ENCODE measurements at regions not wholly inside any gene's neighbourhood (a gene's known extent, or its start where the extent isn't known, plus 50 kb on each side); places are given as distances from the start of the nearest gene placed in this dataset.

GRCh38 chr13:106163426-106163825, 372.0 kb downstream of the EFNB2 start:
- peaks cover 10% of the 10 kb centered on the region for H3K4me1 ChIP-seq (ENCODE audit: control insufficient read depth, insufficient read depth, low read length)
- no peak overlapping the region for H3K9ac ChIP-seq (ENCODE audit: low read depth, low read length)
- H3K36me3 ChIP-seq (ENCODE audit: insufficient read depth, low read length), result no peaks in the 10 kb centered on the region
- H3K4me3 ChIP-seq (ENCODE audit: low read length), result no peak overlapping the region
- H3K27me3 ChIP-seq (ENCODE audit: control insufficient read depth, insufficient read depth, low read length), result no peaks in the 10 kb centered on the region
- no peaks in the 10 kb centered on the region for H3K9me3 ChIP-seq (replicated peaks; ENCODE audit: low read length)
- no peak overlapping the region for H3K4me2 ChIP-seq (ENCODE audit: low read length)

DNA sequence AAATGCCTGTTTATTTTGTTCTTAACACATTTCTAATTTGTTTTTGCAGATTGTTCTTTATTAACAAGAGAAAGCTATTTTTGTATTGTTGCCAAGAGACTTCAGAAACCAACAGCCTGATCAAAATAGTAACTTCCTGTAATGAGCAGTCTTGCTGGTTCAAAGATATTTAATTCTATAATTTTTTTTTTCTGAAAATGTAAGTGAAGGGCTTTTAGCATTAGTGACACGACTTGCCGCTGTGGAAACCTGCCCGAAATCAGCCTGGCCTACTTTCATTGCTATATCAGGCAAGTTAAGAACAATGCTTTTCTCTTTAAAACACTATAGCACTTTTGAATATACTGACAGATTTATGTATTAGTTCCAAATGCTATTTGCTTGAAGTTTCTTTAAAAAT, 374.3 kb downstream of the EFNB2 start:
- H3K36me3 ChIP-seq (ENCODE audit: insufficient read depth, low read length), result no peaks in the 10 kb centered on the region
- peak overlapping the region; percentile 48 for H3K4me2 ChIP-seq (ENCODE audit: low read length)
- no peaks in the 10 kb centered on the region for H3K9me3 ChIP-seq (replicated peaks; ENCODE audit: low read length)
- H3K4me3 ChIP-seq (ENCODE audit: low read length), result no peak overlapping the region
- H3K27me3 ChIP-seq (ENCODE audit: control insufficient read depth, insufficient read depth, low read length), result no peaks in the 10 kb centered on the region
- H3K9ac ChIP-seq (ENCODE audit: low read depth, low read length), result peak overlapping the region; percentile 42
- peaks cover 22% of the 10 kb centered on the region for H3K4me1 ChIP-seq (ENCODE audit: control insufficient read depth, insufficient read depth, low read length)

GRCh38 chr13:106159295-106160195, 375.9 kb downstream of the EFNB2 start:
- Histone ChIP-seq H3K9me3 (replicated peaks; ENCODE audit: low read length) (no peaks in the 10 kb centered on the region), H3K36me3 (ENCODE audit: insufficient read depth, low read length) (no peaks in the 10 kb centered on the region), H3K4me1 (ENCODE audit: control insufficient read depth, insufficient read depth, low read length) (peaks cover 33% of the 10 kb centered on the region)

DNA sequence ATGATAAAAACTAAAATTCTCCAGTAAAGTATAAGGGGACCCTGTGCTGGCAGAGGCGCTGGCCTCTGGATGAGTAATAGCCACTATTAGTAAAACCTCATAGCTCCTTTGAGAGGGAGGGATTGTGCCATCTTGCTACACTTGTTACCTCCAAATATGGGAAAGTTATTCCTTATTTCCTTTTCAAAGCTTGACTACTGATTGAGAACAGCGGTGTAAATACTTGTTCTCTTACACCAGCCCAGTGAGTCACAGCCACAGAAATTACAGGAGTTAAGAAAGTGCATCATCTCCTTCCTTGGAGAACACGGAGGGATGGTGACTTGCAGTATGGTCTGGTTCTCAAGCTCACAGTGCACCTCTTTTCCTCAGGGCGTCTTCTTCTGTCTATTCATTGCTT, 379.0 kb downstream of the EFNB2 start:
- H3K9me3 ChIP-seq (replicated peaks; ENCODE audit: low read length), result no peaks in the 10 kb centered on the region
- H3K36me3 ChIP-seq (ENCODE audit: insufficient read depth, low read length), result no peaks in the 10 kb centered on the region
- peak overlapping the region; percentile 74 for H3K9ac ChIP-seq (ENCODE audit: low read depth, low read length)
- H3K4me1 ChIP-seq (ENCODE audit: control insufficient read depth, insufficient read depth, low read length), result peaks cover 54% of the 10 kb centered on the region
- H3K27me3 ChIP-seq (ENCODE audit: control insufficient read depth, insufficient read depth, low read length), result no peaks in the 10 kb centered on the region
- no peak overlapping the region for H3K4me2 ChIP-seq (ENCODE audit: low read length)
- no peak overlapping the region for H3K4me3 ChIP-seq (ENCODE audit: low read length)

More at GRCh38 chr13:106159295-106160195, 375.9 kb downstream of the EFNB2 start:
- Histone ChIP-seq H3K4me2 (ENCODE audit: low read length) (no peak overlapping the region), H3K9ac (ENCODE audit: low read depth, low read length) (no peak overlapping the region), H3K27me3 (ENCODE audit: control insufficient read depth, insufficient read depth, low read length) (no peaks in the 10 kb centered on the region), H3K4me3 (ENCODE audit: low read length) (no peak overlapping the region)

- no peaks in the 10 kb centered on the region for H3K9me3 ChIP-seq (replicated peaks; ENCODE audit: low read length)
- H3K27me3 ChIP-seq (ENCODE audit: control insufficient read depth, insufficient read depth, low read length), result no peaks in the 10 kb centered on the region
- no peak overlapping the region for H3K4me3 ChIP-seq (ENCODE audit: low read length)
- H3K4me1 ChIP-seq (ENCODE audit: control insufficient read depth, insufficient read depth, low read length), result peaks cover 56% of the 10 kb centered on the region
- peak overlapping the region; percentile 74 for H3K9ac ChIP-seq (ENCODE audit: low read depth, low read length)
- H3K4me2 ChIP-seq (ENCODE audit: low read length), result no peak overlapping the region
- no peaks in the 10 kb centered on the region for H3K36me3 ChIP-seq (ENCODE audit: insufficient read depth, low read length)
Observed at GRCh38 chr13:106155411-106155810, 380.1 kb downstream of the EFNB2 start.

GRCh38 chr13:106153876-106154275, 381.6 kb downstream of the EFNB2 start:
- Histone ChIP-seq H3K4me3 (ENCODE audit: low read length) (no peak overlapping the region), H3K4me1 (ENCODE audit: control insufficient read depth, insufficient read depth, low read length) (peaks cover 65% of the 10 kb centered on the region), H3K9ac (ENCODE audit: low read depth, low read length) (no peak overlapping the region), H3K9me3 (replicated peaks; ENCODE audit: low read length) (no peaks in the 10 kb centered on the region), H3K36me3 (ENCODE audit: insufficient read depth, low read length) (no peaks in the 10 kb centered on the region), H3K27me3 (ENCODE audit: control insufficient read depth, insufficient read depth, low read length) (no peaks in the 10 kb centered on the region), H3K4me2 (ENCODE audit: low read length) (no peak overlapping the region)

- Histone ChIP-seq H3K4me3 (ENCODE audit: low read length) (no peak overlapping the region), H3K4me1 (ENCODE audit: control insufficient read depth, insufficient read depth, low read length) (peaks cover 65% of the 10 kb centered on the region), H3K9me3 (replicated peaks; ENCODE audit: low read length) (no peaks in the 10 kb centered on the region), H3K27me3 (ENCODE audit: control insufficient read depth, insufficient read depth, low read length) (no peaks in the 10 kb centered on the region), H3K4me2 (ENCODE audit: low read length) (no peak overlapping the region), H3K36me3 (ENCODE audit: insufficient read depth, low read length) (no peaks in the 10 kb centered on the region), H3K9ac (ENCODE audit: low read depth, low read length) (no peak overlapping the region)
Observed at GRCh38 chr13:106153041-106153440, 382.4 kb downstream of the EFNB2 start.

DNA sequence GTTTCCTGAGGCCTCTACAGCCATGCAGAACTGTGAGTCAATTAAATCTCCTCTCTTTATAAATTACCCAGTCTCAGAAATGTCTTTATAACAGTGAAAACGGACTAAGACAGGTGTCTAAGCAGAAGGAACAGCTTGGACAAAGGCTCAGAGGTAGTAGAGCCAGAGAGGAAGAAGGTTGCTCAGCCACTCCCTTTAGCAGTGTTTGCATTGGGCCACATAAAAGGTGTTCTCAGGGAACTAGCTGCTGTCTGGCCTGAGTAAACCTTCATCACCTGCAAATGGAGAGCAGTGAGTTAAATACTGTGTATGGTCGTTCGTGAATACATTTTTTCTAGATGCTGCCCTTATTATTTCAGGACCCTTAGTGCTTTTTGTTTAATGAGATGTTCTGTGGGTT, 383.4 kb downstream of the EFNB2 start:
- Histone ChIP-seq H3K4me1 (ENCODE audit: control insufficient read depth, insufficient read depth, low read length) (peaks cover 60% of the 10 kb centered on the region), H3K36me3 (ENCODE audit: insufficient read depth, low read length) (no peaks in the 10 kb centered on the region), H3K9ac (ENCODE audit: low read depth, low read length) (peak overlapping the region; percentile 78), H3K9me3 (replicated peaks; ENCODE audit: low read length) (no peaks in the 10 kb centered on the region), H3K4me2 (ENCODE audit: low read length) (peak overlapping the region; percentile 68), H3K4me3 (ENCODE audit: low read length) (no peak overlapping the region), H3K27me3 (ENCODE audit: control insufficient read depth, insufficient read depth, low read length) (no peaks in the 10 kb centered on the region)

DNA sequence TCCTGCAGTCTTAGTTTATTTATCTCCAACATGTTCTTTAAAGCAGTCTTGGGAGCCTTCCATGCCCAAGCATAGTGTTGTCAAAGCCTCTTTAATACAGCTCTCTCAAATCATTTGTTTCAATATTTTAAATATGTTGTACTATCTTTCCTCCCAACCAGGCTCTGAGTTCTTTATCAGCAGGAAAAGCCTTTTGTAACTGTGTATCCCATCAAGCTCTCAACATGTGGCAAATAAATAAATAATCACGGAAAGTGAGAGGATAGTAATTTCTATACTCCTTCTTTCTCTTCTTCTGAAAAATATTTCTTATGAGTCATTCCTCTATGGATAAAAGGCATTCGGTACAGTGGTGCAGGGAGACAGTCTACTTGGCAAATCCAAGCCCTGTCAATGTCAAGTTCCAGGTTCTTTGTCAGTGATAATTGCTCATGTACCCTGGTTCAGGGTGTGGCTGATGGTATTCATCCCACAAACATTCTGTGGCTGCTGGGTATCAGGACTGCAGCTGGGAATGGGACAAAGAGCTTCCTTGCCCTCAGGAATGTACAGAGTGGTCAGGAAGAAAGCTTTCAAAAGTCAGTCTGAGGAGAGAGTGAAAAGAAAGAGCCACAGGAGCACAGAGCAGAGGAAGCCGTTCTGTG, 384.3 kb downstream of the EFNB2 start:
- H3K9ac ChIP-seq (ENCODE audit: low read depth, low read length), result peak overlapping the region; percentile 78
- no peaks in the 10 kb centered on the region for H3K36me3 ChIP-seq (ENCODE audit: insufficient read depth, low read length)
- H3K9me3 ChIP-seq (replicated peaks; ENCODE audit: low read length), result no peaks in the 10 kb centered on the region
- H3K27me3 ChIP-seq (ENCODE audit: control insufficient read depth, insufficient read depth, low read length), result no peaks in the 10 kb centered on the region
- peak overlapping the region; percentile 68 for H3K4me2 ChIP-seq (ENCODE audit: low read length)
- H3K4me3 ChIP-seq (ENCODE audit: low read length), result no peak overlapping the region
- H3K4me1 ChIP-seq (ENCODE audit: control insufficient read depth, insufficient read depth, low read length), result peaks cover 54% of the 10 kb centered on the region

- Histone ChIP-seq H3K4me2 (ENCODE audit: low read length) (no peak overlapping the region), H3K9ac (ENCODE audit: low read depth, low read length) (no peak overlapping the region), H3K9me3 (replicated peaks; ENCODE audit: low read length) (no peaks in the 10 kb centered on the region), H3K4me3 (ENCODE audit: low read length) (no peak overlapping the region), H3K36me3 (ENCODE audit: insufficient read depth, low read length) (no peaks in the 10 kb centered on the region), H3K4me1 (ENCODE audit: control insufficient read depth, insufficient read depth, low read length) (peaks cover 44% of the 10 kb centered on the region), H3K27me3 (ENCODE audit: control insufficient read depth, insufficient read depth, low read length) (no peaks in the 10 kb centered on the region)
Observed at GRCh38 chr13:106145997-106146864, 389.2 kb downstream of the EFNB2 start.

- no peak overlapping the region for H3K4me2 ChIP-seq (ENCODE audit: low read length)
- H3K9ac ChIP-seq (ENCODE audit: low read depth, low read length), result no peak overlapping the region
- no peaks in the 10 kb centered on the region for H3K9me3 ChIP-seq (replicated peaks; ENCODE audit: low read length)
- H3K4me3 ChIP-seq (ENCODE audit: low read length), result no peak overlapping the region
- no peaks in the 10 kb centered on the region for H3K36me3 ChIP-seq (ENCODE audit: insufficient read depth, low read length)
- H3K27me3 ChIP-seq (ENCODE audit: control insufficient read depth, insufficient read depth, low read length), result no peaks in the 10 kb centered on the region
- H3K4me1 ChIP-seq (ENCODE audit: control insufficient read depth, insufficient read depth, low read length), result peaks cover 39% of the 10 kb centered on the region
Observed at GRCh38 chr13:106145070-106145469, 390.4 kb downstream of the EFNB2 start.

Data from skeletal muscle satellite cell (primary cell).